ENCODE measurements at regions not wholly inside any gene's neighbourhood (a gene's known extent, or its start where the extent isn't known, plus 50 kb on each side); places are given as distances from the start of the nearest gene placed in this dataset.

- H3K27ac ChIP-seq (ENCODE audit: low read length) = no peak overlapping the region
- H3K27me3 ChIP-seq (ENCODE audit: control insufficient read depth, insufficient read depth) = no peaks in the 10 kb centered on the region
- intact Hi-C loops (cut with DNase I) = no loop called here
- no peak overlapping the region for H3K4me3 ChIP-seq (ENCODE audit: low read length)
- DNase-seq = no peak
- H3K4me1 ChIP-seq (ENCODE audit: control insufficient read depth, insufficient read depth, low read length) = no peaks in the 10 kb centered on the region
- H3K9me3 ChIP-seq (ENCODE audit: control insufficient read depth, low read length) = no peaks in the 10 kb centered on the region
- no peak for ATAC-seq
These were observed 523.0 kb downstream of the ANKRD7 start for GRCh38 chr7:118747473-118747872.

DNA sequence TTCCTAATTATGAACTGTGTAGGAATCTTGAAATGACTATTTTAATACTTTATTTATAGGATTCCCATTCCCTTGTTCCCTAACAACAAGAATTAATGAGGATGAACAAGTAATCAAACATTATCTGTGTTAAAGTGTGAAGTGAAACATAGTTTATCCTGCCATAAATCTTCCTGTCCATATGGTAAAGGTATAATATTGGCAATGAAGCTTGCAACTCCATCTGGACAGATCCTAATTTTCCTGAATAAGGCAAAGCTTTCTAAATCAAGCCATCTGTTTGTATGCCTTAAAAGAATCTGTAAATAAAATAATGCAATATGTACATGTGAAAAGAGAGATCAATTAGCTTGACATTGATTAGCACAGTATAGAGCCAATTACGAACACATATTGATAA is 529.0 kb downstream of the ANKRD7 start:
- H3K27me3 ChIP-seq (ENCODE audit: control insufficient read depth, insufficient read depth) = no peaks in the 10 kb centered on the region
- 92% methylated on average over 1 of the region's 1 CpG for WGBS
- DNase-seq (no peak), ATAC-seq (no peak)
- no peak overlapping the region for H3K4me3 ChIP-seq (ENCODE audit: low read length)
- no peak overlapping the region for H3K27ac ChIP-seq (ENCODE audit: low read length)
- no peaks in the 10 kb centered on the region for H3K9me3 ChIP-seq (ENCODE audit: control insufficient read depth, low read length)
- intact Hi-C loops (cut with DNase I) = no loop called here
- no peaks in the 10 kb centered on the region for H3K4me1 ChIP-seq (ENCODE audit: control insufficient read depth, insufficient read depth, low read length)

GRCh38 chr7:118754608-118755007 is 530.1 kb downstream of the ANKRD7 start:
- 67% methylated on average over 3 of the region's 3 CpGs for WGBS
- Histone ChIP-seq H3K4me1 (ENCODE audit: control insufficient read depth, insufficient read depth, low read length) (no peaks in the 10 kb centered on the region), H3K4me3 (ENCODE audit: low read length) (no peak overlapping the region), H3K27ac (ENCODE audit: low read length) (no peak overlapping the region), H3K27me3 (ENCODE audit: control insufficient read depth, insufficient read depth) (no peaks in the 10 kb centered on the region), H3K9me3 (ENCODE audit: control insufficient read depth, low read length) (no peaks in the 10 kb centered on the region)
- DNase-seq (no peak), ATAC-seq (no peak)
- intact Hi-C loops (cut with DNase I) = no loop called here

- Histone ChIP-seq H3K4me3 (ENCODE audit: low read length) (no peak overlapping the region), H3K27ac (ENCODE audit: low read length) (no peak overlapping the region), H3K9me3 (ENCODE audit: control insufficient read depth, low read length) (no peaks in the 10 kb centered on the region), H3K27me3 (ENCODE audit: control insufficient read depth, insufficient read depth) (no peaks in the 10 kb centered on the region), H3K4me1 (ENCODE audit: control insufficient read depth, insufficient read depth, low read length) (no peaks in the 10 kb centered on the region)
- intact Hi-C loops (cut with DNase I) = no loop called here
- 68% methylated on average over 3 of the region's 3 CpGs for WGBS
- DNase-seq (no peak), ATAC-seq (no peak)
These were observed 530.6 kb downstream of the ANKRD7 start for GRCh38 chr7:118755067-118755625.

- intact Hi-C loops (cut with DNase I) = no loop called here
- DNase-seq (no peak), ATAC-seq (no peak)
- 74% methylated on average over 3 of the region's 3 CpGs for WGBS
- Histone ChIP-seq H3K4me1 (ENCODE audit: control insufficient read depth, insufficient read depth, low read length) (no peaks in the 10 kb centered on the region), H3K27me3 (ENCODE audit: control insufficient read depth, insufficient read depth) (no peaks in the 10 kb centered on the region), H3K4me3 (ENCODE audit: low read length) (no peak overlapping the region), H3K9me3 (ENCODE audit: control insufficient read depth, low read length) (no peaks in the 10 kb centered on the region), H3K27ac (ENCODE audit: low read length) (no peak overlapping the region)
These were observed 532.6 kb downstream of the ANKRD7 start for GRCh38 chr7:118757066-118757465.

GRCh38 chr7:118758582-118758981 is 534.1 kb downstream of the ANKRD7 start:
- Histone ChIP-seq H3K9me3 (ENCODE audit: control insufficient read depth, low read length) (no peaks in the 10 kb centered on the region), H3K27ac (ENCODE audit: low read length) (no peak overlapping the region), H3K4me3 (ENCODE audit: low read length) (no peak overlapping the region), H3K4me1 (ENCODE audit: control insufficient read depth, insufficient read depth, low read length) (no peaks in the 10 kb centered on the region), H3K27me3 (ENCODE audit: control insufficient read depth, insufficient read depth) (no peaks in the 10 kb centered on the region)
- no peak for DNase-seq
- ATAC-seq = no peak
- intact Hi-C loops (cut with DNase I) = no loop called here

- no peak overlapping the region for H3K4me3 ChIP-seq (ENCODE audit: low read length)
- H3K27ac ChIP-seq (ENCODE audit: low read length) = no peak overlapping the region
- intact Hi-C loops (cut with DNase I) = no loop called here
- DNase-seq (no peak), ATAC-seq (no peak)
- no peaks in the 10 kb centered on the region for H3K9me3 ChIP-seq (ENCODE audit: control insufficient read depth, low read length)
- no peaks in the 10 kb centered on the region for H3K4me1 ChIP-seq (ENCODE audit: control insufficient read depth, insufficient read depth, low read length)
- no peaks in the 10 kb centered on the region for H3K27me3 ChIP-seq (ENCODE audit: control insufficient read depth, insufficient read depth)
These were observed 535.4 kb downstream of the ANKRD7 start for GRCh38 chr7:118759921-118760320.

GRCh38 chr7:118762451-118762850 is 537.9 kb downstream of the ANKRD7 start:
- H3K9me3 ChIP-seq (ENCODE audit: control insufficient read depth, low read length) = no peaks in the 10 kb centered on the region
- no peak overlapping the region for H3K4me3 ChIP-seq (ENCODE audit: low read length)
- WGBS = 71% methylated on average over 2 of the region's 2 CpGs
- DNase-seq = no peak
- no peak overlapping the region for H3K27ac ChIP-seq (ENCODE audit: low read length)
- no peaks in the 10 kb centered on the region for H3K27me3 ChIP-seq (ENCODE audit: control insufficient read depth, insufficient read depth)
- no peak for ATAC-seq
- H3K4me1 ChIP-seq (ENCODE audit: control insufficient read depth, insufficient read depth, low read length) = no peaks in the 10 kb centered on the region
- intact Hi-C loops (cut with DNase I) = no loop called here

DNA sequence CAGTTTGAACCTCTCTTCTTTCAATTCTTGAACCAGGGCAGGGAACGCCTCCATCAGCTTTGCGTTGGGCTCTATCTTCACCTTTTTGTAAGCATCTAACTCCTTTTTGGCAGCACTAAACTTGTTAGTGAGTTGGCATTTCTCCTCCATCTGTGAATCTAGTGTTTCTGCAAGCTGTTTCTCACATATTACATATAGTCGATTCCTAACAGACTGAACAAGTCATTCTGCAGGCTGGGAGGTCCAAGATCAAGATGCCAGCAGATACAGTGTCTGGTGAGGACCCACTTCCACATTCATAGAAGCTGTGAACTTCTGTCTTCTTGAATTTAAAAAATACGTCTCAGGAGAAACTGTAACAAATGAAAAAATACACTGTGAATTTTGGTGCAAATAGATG is 539.7 kb downstream of the ANKRD7 start:
- no peak for DNase-seq
- Histone ChIP-seq H3K4me1 (ENCODE audit: control insufficient read depth, insufficient read depth, low read length) (no peaks in the 10 kb centered on the region), H3K27ac (ENCODE audit: low read length) (no peak overlapping the region), H3K27me3 (ENCODE audit: control insufficient read depth, insufficient read depth) (no peaks in the 10 kb centered on the region), H3K9me3 (ENCODE audit: control insufficient read depth, low read length) (no peaks in the 10 kb centered on the region), H3K4me3 (ENCODE audit: low read length) (no peak overlapping the region)
- 81% methylated on average over 4 of the region's 4 CpGs for WGBS
- intact Hi-C loops (cut with DNase I) = no loop called here
- ATAC-seq = no peak

DNA sequence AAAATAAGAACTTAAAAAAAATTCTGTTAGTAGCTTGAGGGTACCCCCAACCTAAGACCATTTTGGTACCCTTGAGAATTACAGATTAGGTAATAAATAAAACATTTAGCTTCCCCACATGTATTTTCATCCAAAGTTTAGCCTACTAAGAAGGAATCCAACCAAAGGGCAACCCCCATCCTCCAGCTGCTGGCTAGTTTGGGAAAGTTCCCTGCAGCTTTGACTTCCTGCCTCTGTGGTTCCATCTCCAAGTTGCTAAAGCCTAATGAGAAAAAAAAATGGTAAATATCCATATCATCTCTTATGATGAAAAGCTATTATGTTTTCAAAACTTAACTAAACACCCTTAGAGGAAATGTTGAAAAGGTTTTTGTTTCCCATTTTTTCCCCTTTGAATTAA is 547.2 kb downstream of the ANKRD7 start:
- no peak for ATAC-seq
- Histone ChIP-seq H3K4me1 (ENCODE audit: control insufficient read depth, insufficient read depth, low read length) (no peaks in the 10 kb centered on the region), H3K9me3 (ENCODE audit: control insufficient read depth, low read length) (no peaks in the 10 kb centered on the region), H3K27me3 (ENCODE audit: control insufficient read depth, insufficient read depth) (no peaks in the 10 kb centered on the region), H3K4me3 (ENCODE audit: low read length) (no peak overlapping the region), H3K27ac (ENCODE audit: low read length) (no peak overlapping the region)
- no peak for DNase-seq
- intact Hi-C loops (cut with DNase I) = no loop called here

DNA sequence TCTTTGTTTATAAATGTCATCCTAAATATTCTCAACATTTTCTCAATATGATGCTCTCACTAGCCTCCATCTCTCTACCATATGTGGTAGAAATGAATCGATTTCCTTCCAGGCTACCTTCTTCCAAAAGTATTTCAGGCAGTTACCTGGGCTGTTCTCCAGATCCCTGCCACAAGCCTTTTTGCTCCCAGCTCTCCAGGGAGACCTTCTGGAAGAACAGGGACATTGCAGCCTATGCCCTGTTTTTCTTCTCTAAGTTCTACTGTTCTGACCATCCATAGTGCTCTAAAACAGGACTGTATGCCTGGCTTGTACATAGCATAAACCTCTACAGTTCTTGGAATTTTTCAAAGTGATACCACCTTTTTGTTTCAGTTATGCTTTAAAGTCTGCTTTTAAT is 552.8 kb downstream of the ANKRD7 start:
- whole genome bisulfite sequencing = 71% methylated on average over 1 of the region's 1 CpG
- Histone ChIP-seq H3K4me3 (ENCODE audit: low read length) (no peak overlapping the region), H3K27me3 (ENCODE audit: control insufficient read depth, insufficient read depth) (no peaks in the 10 kb centered on the region), H3K4me1 (ENCODE audit: control insufficient read depth, insufficient read depth, low read length) (no peaks in the 10 kb centered on the region), H3K9me3 (ENCODE audit: control insufficient read depth, low read length) (no peaks in the 10 kb centered on the region), H3K27ac (ENCODE audit: low read length) (no peak overlapping the region)
- ATAC-seq (no peak), DNase-seq (no peak)
- intact Hi-C loops (cut with DNase I) = no loop called here

- H3K9me3 ChIP-seq (ENCODE audit: control insufficient read depth, low read length) = no peaks in the 10 kb centered on the region
- DNase-seq (no peak), ATAC-seq (no peak)
- no peak overlapping the region for H3K4me3 ChIP-seq (ENCODE audit: low read length)
- no peaks in the 10 kb centered on the region for H3K27me3 ChIP-seq (ENCODE audit: control insufficient read depth, insufficient read depth)
- intact Hi-C loops (cut with DNase I) = no loop called here
- H3K4me1 ChIP-seq (ENCODE audit: control insufficient read depth, insufficient read depth, low read length) = no peaks in the 10 kb centered on the region
- WGBS = 73% methylated on average over 4 of the region's 4 CpGs
- no peak overlapping the region for H3K27ac ChIP-seq (ENCODE audit: low read length)
These were observed 568.2 kb downstream of the ANKRD7 start for GRCh38 chr7:118792682-118793081.

Data from right cardiac atrium (tissue), 5 donors.